K562 (cell line): ENCODE measurements at regions not wholly inside any gene's neighbourhood (a gene's known extent, or its start where the extent isn't known, plus 50 kb on each side); places are given as distances from the start of the nearest gene placed in this dataset.

ENCODE experiments used
- ARNT ChIP-seq, 2 experiments: fragments of 450-650 bp; IDR thresholded peaks; 2 replicates each; pipeline ENCODE4 v1.6.1; 2016; ENCODE audit warnings: mild to moderate bottlenecking in 1 of 2
- ATF7 ChIP-seq: fragments of 450-650 bp; IDR thresholded peaks from 2 replicates; pipeline ENCODE4 v1.7.1; 2014; ENCODE audit warnings: mild to moderate bottlenecking, moderate library complexity
- BRCA1 ChIP-seq, 2 experiments: fragments of 450-650 bp in 1 of 2; sonication (generic) in 1 of 2; formaldehyde crosslinking in 1 of 2; IDR thresholded peaks; 2 replicates each; pipeline versions ENCODE4 v1.5.0 to v1.6.1; 2017 to 2020; ENCODE audit warnings: mild to moderate bottlenecking in 1 of 2, missing genetic modification reagents in 1 of 2
- EP300 ChIP-seq: IDR thresholded peaks from 2 replicates; pipeline ENCODE4 v1.6.1; 2012; ENCODE audit warnings: low read length, improper control_type of control experiment
- ERF ChIP-seq: fragments of 450-650 bp; formaldehyde crosslinking; IDR thresholded peaks from 2 replicates; pipeline ENCODE4 v1.4.0; 2020; ENCODE audit warnings: mild to moderate bottlenecking, mixed read lengths
- EZH2 ChIP-seq: IDR thresholded peaks from 2 replicates; pipeline ENCODE4 v1.6.1; 2012; ENCODE audit warnings: low read depth, mild to moderate bottlenecking, inconsistent platforms, low read length, borderline replicate concordance
- GABPB2 ChIP-seq: fragments of 250-450 bp; sonication (Bioruptor Pico); conservative IDR thresholded peaks from 2 replicates; pipeline ENCODE4 v1.5.1; 2021; ENCODE audit warnings: mild to moderate bottlenecking
- HDGF ChIP-seq: fragments of 450-650 bp; IDR thresholded peaks from 2 replicates; pipeline ENCODE4 v1.6.1; 2016
- KLF16 ChIP-seq: IDR thresholded peaks from 2 replicates; pipeline ENCODE4 v1.6.1; 2016; ENCODE audit warnings: antibody characterized with exemption
- NBN ChIP-seq: fragments of 450-650 bp; IDR thresholded peaks from 2 replicates; pipeline ENCODE4 v1.6.1; 2016; ENCODE audit warnings: low read depth, mild to moderate bottlenecking
- RFX7 ChIP-seq: fragments of 250-450 bp; sonication (Bioruptor Pico); IDR thresholded peaks from 2 replicates; pipeline ENCODE4 v1.5.1; 2021; ENCODE audit warnings: mild to moderate bottlenecking
- SMARCC2 ChIP-seq: fragments of 450-650 bp; IDR thresholded peaks from 2 replicates; pipeline ENCODE4 v1.6.1; 2017; ENCODE audit warnings: antibody characterized with exemption, moderate library complexity, mild to moderate bottlenecking, low read depth
- TCF7L2 ChIP-seq: fragments of 150-350 bp; IDR thresholded peaks from 2 replicates; pipeline ENCODE4 v1.6.1; 2016; ENCODE audit warnings: low read depth, mild to moderate bottlenecking, low read length, moderate library complexity
- TF ChIP-seq, protein P1 (sequence below), 3 experiments: IDR thresholded peaks in 2 of 3; conservative IDR thresholded peaks in 1 of 3; 2 replicates each; pipeline ENCODE4 v1.5.1; 2011 to 2012; ENCODE audit warnings: low read length in 3 of 3, mild to moderate bottlenecking in 3 of 3, control low read depth in 2 of 3, improper control_type of control experiment in 1 of 3, inconsistent platforms in 1 of 3, low read depth in 1 of 3, mixed read lengths in 1 of 3, moderate library complexity in 1 of 3; ENCODE audit not compliant: insufficient read depth in 2 of 3

GRCh38 chr1:29447368-29447767, 211.0 kb downstream of the PTPRU start:
- TF ChIP-seq, protein P1, sequence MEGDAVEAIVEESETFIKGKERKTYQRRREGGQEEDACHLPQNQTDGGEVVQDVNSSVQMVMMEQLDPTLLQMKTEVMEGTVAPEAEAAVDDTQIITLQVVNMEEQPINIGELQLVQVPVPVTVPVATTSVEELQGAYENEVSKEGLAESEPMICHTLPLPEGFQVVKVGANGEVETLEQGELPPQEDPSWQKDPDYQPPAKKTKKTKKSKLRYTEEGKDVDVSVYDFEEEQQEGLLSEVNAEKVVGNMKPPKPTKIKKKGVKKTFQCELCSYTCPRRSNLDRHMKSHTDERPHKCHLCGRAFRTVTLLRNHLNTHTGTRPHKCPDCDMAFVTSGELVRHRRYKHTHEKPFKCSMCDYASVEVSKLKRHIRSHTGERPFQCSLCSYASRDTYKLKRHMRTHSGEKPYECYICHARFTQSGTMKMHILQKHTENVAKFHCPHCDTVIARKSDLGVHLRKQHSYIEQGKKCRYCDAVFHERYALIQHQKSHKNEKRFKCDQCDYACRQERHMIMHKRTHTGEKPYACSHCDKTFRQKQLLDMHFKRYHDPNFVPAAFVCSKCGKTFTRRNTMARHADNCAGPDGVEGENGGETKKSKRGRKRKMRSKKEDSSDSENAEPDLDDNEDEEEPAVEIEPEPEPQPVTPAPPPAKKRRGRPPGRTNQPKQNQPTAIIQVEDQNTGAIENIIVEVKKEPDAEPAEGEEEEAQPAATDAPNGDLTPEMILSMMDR (IDR thresholded peaks at IDR 0.05 in 2 of 3, conservative IDR thresholded peaks at IDR 0.05 in 1 of 3; ENCODE audit: insufficient read depth in 2 of 3, low read depth in 1 of 3, low read length in 3 of 3), result no peak
- TF ChIP-seq EP300, result no peak
- no peak for TF ChIP-seq RFX7 (CRISPR knock-in tag)
- no peak for TF ChIP-seq NBN
- no peak for TF ChIP-seq HDGF
- no peak for TF ChIP-seq ERF (CRISPR knock-in tag)
- TF ChIP-seq EZH2, result no peak
- no peak for TF ChIP-seq ATF7
- TF ChIP-seq SMARCC2, result no peak
- no peak for TF ChIP-seq KLF16
- TF ChIP-seq ARNT (IDR thresholded peaks at IDR 0.05), result no peak
- TF ChIP-seq BRCA1 (IDR thresholded peaks at IDR 0.05), result no peak
- TF ChIP-seq BRCA1 (CRISPR knock-in tag; IDR thresholded peaks at IDR 0.05), result no peak
- no peak for TF ChIP-seq GABPB2 (CRISPR knock-in tag)
- no peak for TF ChIP-seq TCF7L2
